Mesothelial cell of epicardium (in vitro differentiated cells): ENCODE measurements at regions not wholly inside any gene's neighbourhood (a gene's known extent, or its start where the extent isn't known, plus 50 kb on each side); places are given as distances from the start of the nearest gene placed in this dataset.

Source experiments
- DNase-seq, 2 experiments: peaks; one replicate each; pipeline ENCODE4 v3.0.0; 2021; ENCODE audit warnings: low spot score in 2 of 2; ENCODE audit not compliant: unreplicated experiment in 2 of 2
- H3K27ac Mint-ChIP-seq: 2 replicates; pipeline ENCODE4 v1.8.0; 2021; ENCODE audit warnings: mixed read lengths
- H3K27me3 Mint-ChIP-seq: 2 replicates; pipeline ENCODE4 v1.8.0; 2021; ENCODE audit warnings: low read depth, mixed read lengths
- H3K36me3 Mint-ChIP-seq: 2 replicates; pipeline ENCODE4 v1.8.0; 2021; ENCODE audit warnings: mixed read lengths
- H3K4me1 Mint-ChIP-seq: 2 replicates; pipeline ENCODE4 v1.8.0; 2021; ENCODE audit warnings: mixed read lengths
- H3K4me3 Mint-ChIP-seq: 2 replicates; pipeline ENCODE4 v1.8.0; 2021; ENCODE audit warnings: mild to moderate bottlenecking, moderate library complexity, mixed read lengths
- H3K9me3 Mint-ChIP-seq: 2 replicates; pipeline ENCODE4 v1.8.0; 2021; ENCODE audit warnings: mixed read lengths
- CTCF ChIP-seq: fragments of 200-600 bp; sonication (generic); IDR thresholded peaks from one replicate; pipeline ENCODE4 v1.5.0; 2021; ENCODE audit warnings: antibody characterized with exemption; ENCODE audit not compliant: unreplicated experiment

- Mint-ChIP-seq H3K27me3 (peaks cover 11% of the 10 kb centered on the region), H3K4me3 (no peak overlapping the region), H3K9me3 (peaks cover 17% of the 10 kb centered on the region), H3K27ac (no peak overlapping the region), H3K36me3 (no peaks in the 10 kb centered on the region), H3K4me1 (no peaks in the 10 kb centered on the region)
- TF ChIP-seq CTCF = no peak
- no peak for DNase-seq
Measured at GRCh38 chr16:49940464-49941224, 84.4 kb upstream of the CNEP1R1 start.

- Mint-ChIP-seq H3K9me3 (peaks cover 20% of the 10 kb centered on the region), H3K27ac (no peak overlapping the region), H3K4me3 (no peak overlapping the region), H3K27me3 (peaks cover 11% of the 10 kb centered on the region), H3K36me3 (no peaks in the 10 kb centered on the region), H3K4me1 (no peaks in the 10 kb centered on the region)
- TF ChIP-seq CTCF = no peak
- DNase-seq = no peak
Measured at GRCh38 chr16:49944221-49944620, 80.8 kb upstream of the CNEP1R1 start.

- Mint-ChIP-seq H3K9me3 (peaks cover 14% of the 10 kb centered on the region), H3K27ac (no peak overlapping the region), H3K36me3 (no peaks in the 10 kb centered on the region), H3K27me3 (no peaks in the 10 kb centered on the region), H3K4me1 (no peaks in the 10 kb centered on the region), H3K4me3 (no peak overlapping the region)
- no peak for DNase-seq
- TF ChIP-seq CTCF = no peak
Measured at GRCh38 chr16:49947907-49948678, 76.9 kb upstream of the CNEP1R1 start.

GRCh38 chr16:49951574-49952195 is 73.3 kb upstream of the CNEP1R1 start:
- Mint-ChIP-seq H3K4me3 (no peak overlapping the region), H3K9me3 (peaks cover 14% of the 10 kb centered on the region), H3K27ac (no peak overlapping the region), H3K27me3 (no peaks in the 10 kb centered on the region), H3K4me1 (no peaks in the 10 kb centered on the region), H3K36me3 (no peaks in the 10 kb centered on the region)
- no peak for TF ChIP-seq CTCF
- DNase-seq = no peak

- no peaks in the 10 kb centered on the region for H3K36me3 Mint-ChIP-seq
- DNase-seq = no peak
Measured at GRCh38 chr16:49952386-49952785, 72.6 kb upstream of the CNEP1R1 start.

More at GRCh38 chr16:49952386-49952785, 72.6 kb upstream of the CNEP1R1 start:
- Mint-ChIP-seq H3K4me3 (no peak overlapping the region), H3K9me3 (peaks cover 14% of the 10 kb centered on the region), H3K4me1 (no peaks in the 10 kb centered on the region), H3K27me3 (no peaks in the 10 kb centered on the region), H3K27ac (no peak overlapping the region)
- no peak for TF ChIP-seq CTCF
